ENCODE measurements at regions not wholly inside any gene's neighbourhood (a gene's known extent, or its start where the extent isn't known, plus 50 kb on each side); places are given as distances from the start of the nearest gene placed in this dataset.

DNA sequence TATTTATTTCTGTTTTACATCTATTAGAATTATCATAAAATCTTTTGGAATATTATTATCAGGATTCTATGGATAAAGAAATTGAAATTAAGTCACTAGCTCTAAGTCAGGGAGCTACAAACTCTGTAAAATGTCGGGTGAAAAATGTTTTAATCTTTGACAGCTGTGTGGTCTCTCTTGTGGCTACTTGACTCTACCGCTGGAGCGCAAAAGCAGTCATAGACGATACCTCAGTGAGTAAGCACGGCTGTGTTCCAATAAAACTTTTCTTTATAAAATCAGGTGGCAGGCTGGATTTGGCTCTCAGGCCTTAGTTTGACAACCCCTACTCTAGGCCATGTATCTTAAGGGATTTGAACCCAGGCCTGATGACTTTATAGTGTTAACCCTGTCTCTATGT is 88.5 kb upstream of the PFN2 start:
- peaks cover 0 to 21% (median 4%) of the 10 kb centered on the region in 12 donors for H3K4me1 ChIP-seq
- no peaks in the 10 kb centered on the region for H3K36me3 ChIP-seq
- H3K9me3 ChIP-seq, result no peaks in the 10 kb centered on the region
- DNase-seq (no peak), ATAC-seq (no peak)
- no peak overlapping the region for H3K27ac ChIP-seq
- 49 to 84% (median 70%) methylated on average over 5 of the region's 5 CpGs for WGBS, 4 donors
- intact Hi-C loops (cut with DNase I), result no loop called here
- no peak overlapping the region for H3K4me3 ChIP-seq
- TF ChIP-seq, protein P1, sequence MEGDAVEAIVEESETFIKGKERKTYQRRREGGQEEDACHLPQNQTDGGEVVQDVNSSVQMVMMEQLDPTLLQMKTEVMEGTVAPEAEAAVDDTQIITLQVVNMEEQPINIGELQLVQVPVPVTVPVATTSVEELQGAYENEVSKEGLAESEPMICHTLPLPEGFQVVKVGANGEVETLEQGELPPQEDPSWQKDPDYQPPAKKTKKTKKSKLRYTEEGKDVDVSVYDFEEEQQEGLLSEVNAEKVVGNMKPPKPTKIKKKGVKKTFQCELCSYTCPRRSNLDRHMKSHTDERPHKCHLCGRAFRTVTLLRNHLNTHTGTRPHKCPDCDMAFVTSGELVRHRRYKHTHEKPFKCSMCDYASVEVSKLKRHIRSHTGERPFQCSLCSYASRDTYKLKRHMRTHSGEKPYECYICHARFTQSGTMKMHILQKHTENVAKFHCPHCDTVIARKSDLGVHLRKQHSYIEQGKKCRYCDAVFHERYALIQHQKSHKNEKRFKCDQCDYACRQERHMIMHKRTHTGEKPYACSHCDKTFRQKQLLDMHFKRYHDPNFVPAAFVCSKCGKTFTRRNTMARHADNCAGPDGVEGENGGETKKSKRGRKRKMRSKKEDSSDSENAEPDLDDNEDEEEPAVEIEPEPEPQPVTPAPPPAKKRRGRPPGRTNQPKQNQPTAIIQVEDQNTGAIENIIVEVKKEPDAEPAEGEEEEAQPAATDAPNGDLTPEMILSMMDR (IDR thresholded peaks at IDR 0.05), result no peak
- no peak for TF ChIP-seq POLR2A (IDR thresholded peaks at IDR 0.05)
- no peaks in the 10 kb centered on the region for H3K27me3 ChIP-seq

DNA sequence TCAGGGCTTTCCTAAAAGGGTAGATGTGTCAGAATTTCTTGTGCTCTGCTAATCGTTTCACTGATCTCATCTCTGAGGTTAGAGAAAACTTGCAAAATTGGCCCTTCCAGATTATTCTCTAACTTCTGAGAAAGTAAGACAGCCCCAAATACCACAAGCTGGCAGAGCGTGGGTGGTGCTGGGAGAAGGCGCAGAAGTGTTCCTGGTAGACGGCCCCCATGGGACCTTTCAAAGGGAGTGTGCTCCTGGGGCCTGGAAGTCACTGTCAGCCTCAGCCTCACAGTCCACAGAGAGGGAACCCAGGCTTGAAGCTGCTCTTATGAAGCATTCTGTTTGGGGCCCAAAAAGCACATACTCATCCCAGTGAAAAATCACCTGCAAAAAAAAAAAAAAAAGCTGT is 86.5 kb upstream of the PFN2 start:
- intact Hi-C loops (cut with DNase I), result no loop called here
- WGBS, 4 donors, result 85 to 95% (median 91%) methylated on average over 4 of the region's 4 CpGs

DNA sequence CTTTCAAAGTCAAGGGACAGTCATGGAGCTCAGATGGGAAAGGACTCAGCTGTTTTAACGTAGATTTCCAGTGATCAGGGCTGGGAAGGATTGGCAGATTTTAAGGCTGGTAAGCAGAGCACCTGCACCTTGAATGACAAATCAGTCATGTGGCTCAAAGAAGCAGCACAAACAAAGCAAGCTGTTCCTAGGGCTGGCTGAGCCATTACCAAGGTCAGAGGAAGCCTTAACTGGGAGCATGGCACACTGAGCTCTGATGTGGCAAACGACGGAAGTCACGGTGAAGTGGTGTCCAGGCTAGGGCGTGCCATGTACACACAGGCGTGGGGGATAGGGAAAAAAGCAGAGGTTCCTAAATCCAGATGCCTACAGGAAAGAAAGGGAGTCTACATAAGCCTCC is 84.6 kb upstream of the PFN2 start:
- no peak overlapping the region for H3K4me3 ChIP-seq
- no peaks in the 10 kb centered on the region for H3K9me3 ChIP-seq
- ATAC-seq (no peak), DNase-seq (no peak)
- no peak overlapping the region for H3K27ac ChIP-seq
- no peaks in the 10 kb centered on the region for H3K4me1 ChIP-seq
- no peaks in the 10 kb centered on the region for H3K36me3 ChIP-seq
- no peak for TF ChIP-seq POLR2A (IDR thresholded peaks at IDR 0.05)
- WGBS, 4 donors, result 91 to 96% (median 94%) methylated on average over 6 of the region's 6 CpGs
- H3K27me3 ChIP-seq, result no peaks in the 10 kb centered on the region
- intact Hi-C loops (cut with DNase I), result no loop called here

More for the DNA sequence above, 86.5 kb upstream of the PFN2 start:
- Histone ChIP-seq H3K9me3 (no peaks in the 10 kb centered on the region), H3K27ac (no peak overlapping the region), H3K4me3 (no peak overlapping the region), H3K4me1 (peaks cover 0 to 15% (median 3%) of the 10 kb centered on the region in 12 donors), H3K27me3 (no peaks in the 10 kb centered on the region), H3K36me3 (no peaks in the 10 kb centered on the region)
- TF ChIP-seq, protein P1 (IDR thresholded peaks at IDR 0.05), result no peak
- no peak for TF ChIP-seq POLR2A (IDR thresholded peaks at IDR 0.05)
- ATAC-seq, result no peak
- DNase-seq, result no peak

DNA sequence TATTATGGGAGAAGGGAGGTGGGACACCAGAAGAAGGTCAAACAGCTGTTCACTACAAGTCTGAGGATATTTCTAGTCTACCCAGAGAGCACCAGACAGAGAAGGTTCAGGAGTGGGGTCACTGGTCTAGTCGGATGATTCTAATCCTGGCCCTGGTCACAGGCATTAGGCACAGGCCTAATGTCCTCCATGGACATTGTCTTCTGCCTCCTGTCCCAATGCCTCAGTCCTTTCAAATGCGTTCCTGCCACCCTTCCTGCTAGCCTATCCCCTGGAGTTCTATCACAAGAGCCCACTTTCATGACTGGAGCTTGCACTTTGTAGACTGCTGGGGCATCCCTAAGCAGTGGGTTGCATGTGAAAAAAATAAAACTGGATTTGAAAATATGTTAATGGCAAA is 83.9 kb upstream of the PFN2 start:
- no peaks in the 10 kb centered on the region for H3K36me3 ChIP-seq
- no peak for DNase-seq
- no peaks in the 10 kb centered on the region for H3K9me3 ChIP-seq
- H3K27ac ChIP-seq, result no peak overlapping the region
- H3K4me3 ChIP-seq, result no peak overlapping the region
- intact Hi-C loops (cut with DNase I), result no loop called here
- H3K4me1 ChIP-seq, result no peaks in the 10 kb centered on the region
- no peak for ATAC-seq
- WGBS, 4 donors, result 89 to 95% (median 92%) methylated on average over 2 of the region's 2 CpGs
- no peaks in the 10 kb centered on the region for H3K27me3 ChIP-seq
- TF ChIP-seq, protein P1 (IDR thresholded peaks at IDR 0.05), result no peak
- TF ChIP-seq POLR2A (IDR thresholded peaks at IDR 0.05), result no peak

DNA sequence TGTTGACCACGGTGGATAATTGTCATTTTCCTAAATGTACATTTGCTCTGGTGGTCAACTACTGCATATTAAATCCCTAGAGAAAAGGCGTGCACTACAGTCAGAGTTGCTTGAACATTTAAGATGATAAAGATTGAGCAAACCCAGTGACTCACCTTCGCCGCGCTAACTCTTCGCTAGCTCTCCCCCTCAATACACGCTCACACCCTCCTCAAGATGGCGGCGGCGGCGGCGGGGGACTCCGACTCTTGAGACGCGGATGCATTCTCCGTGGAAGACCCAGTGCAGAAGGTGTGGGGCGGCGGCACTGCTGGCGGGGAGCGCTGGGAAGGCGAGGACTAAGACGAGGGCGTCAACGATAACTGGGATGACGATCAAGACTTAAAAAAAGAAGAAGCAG is 79.8 kb upstream of the PFN2 start:
- no peak overlapping the region for H3K27ac ChIP-seq
- DNase-seq (no peak), ATAC-seq (no peak)
- no peaks in the 10 kb centered on the region for H3K4me1 ChIP-seq
- peaks cover 0 to 1% (median 0%) of the 10 kb centered on the region in 12 donors for H3K9me3 ChIP-seq
- intact Hi-C loops (cut with DNase I), result no loop called here
- WGBS, 4 donors, result 84 to 93% (median 91%) methylated on average over 24 to 25 of the region's 25 CpGs
- no peak overlapping the region for H3K4me3 ChIP-seq
- TF ChIP-seq, protein P1 (IDR thresholded peaks at IDR 0.05), result no peak
- TF ChIP-seq POLR2A (IDR thresholded peaks at IDR 0.05), result no peak
- H3K36me3 ChIP-seq, result no peaks in the 10 kb centered on the region
- H3K27me3 ChIP-seq, result no peaks in the 10 kb centered on the region
